ENCODE measurements at regions not wholly inside any gene's neighbourhood (a gene's known extent, or its start where the extent isn't known, plus 50 kb on each side); places are given as distances from the start of the nearest gene placed in this dataset.

DNA sequence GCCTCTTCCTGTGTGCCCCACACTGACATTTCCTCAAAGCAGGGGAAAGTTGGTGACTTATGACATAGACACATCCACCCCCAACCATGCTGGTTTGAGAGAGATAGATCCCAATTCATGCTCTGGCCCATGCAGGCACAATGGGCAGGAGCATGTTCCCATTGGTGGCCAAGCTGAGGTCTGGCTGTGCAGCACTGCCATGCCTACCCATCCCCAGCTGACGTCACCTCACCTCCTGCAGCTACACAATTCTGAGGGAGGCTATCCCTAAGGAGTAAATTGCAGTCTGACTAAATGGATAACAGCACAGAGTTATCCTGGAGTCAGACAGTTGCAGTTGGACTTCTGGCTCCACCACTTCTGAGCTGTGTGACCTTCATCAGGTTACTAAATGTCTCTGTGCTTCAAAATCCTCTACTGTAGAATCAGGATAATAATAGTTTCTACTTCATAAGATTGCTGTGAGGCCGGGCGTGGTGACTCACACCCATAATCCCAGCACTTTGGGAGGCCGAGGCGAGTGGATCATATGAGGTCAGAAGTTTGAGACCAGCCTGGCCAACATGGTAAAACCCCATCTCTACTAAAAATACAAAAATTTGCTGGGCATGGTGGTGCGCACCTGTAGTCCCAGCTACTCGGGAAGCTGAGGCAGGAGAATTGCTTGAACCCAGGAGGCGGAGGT, 323.9 kb downstream of the BCL11B start:
- DNase-seq: no peak

DNA sequence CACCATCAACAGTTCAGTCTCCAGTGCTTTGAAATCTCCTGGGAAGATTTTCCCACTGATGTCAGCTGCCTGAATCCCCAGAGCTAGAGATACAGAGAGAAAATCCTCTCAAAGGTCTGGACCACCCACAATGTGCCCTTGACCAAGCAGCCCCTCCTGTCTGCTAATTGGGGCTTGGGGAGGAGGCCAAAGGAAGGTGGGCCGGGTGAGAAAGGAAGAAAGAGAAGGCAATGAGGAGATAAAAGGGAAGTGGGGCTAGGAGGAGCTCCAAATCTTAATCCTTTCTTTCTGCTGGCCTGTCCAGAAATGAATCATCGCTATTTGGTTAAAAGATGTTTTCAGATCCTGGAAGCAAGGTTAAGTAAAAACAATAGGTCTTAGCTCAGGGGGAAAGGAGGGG, 322.9 kb downstream of the BCL11B start:
- no peak for DNase-seq

DNA sequence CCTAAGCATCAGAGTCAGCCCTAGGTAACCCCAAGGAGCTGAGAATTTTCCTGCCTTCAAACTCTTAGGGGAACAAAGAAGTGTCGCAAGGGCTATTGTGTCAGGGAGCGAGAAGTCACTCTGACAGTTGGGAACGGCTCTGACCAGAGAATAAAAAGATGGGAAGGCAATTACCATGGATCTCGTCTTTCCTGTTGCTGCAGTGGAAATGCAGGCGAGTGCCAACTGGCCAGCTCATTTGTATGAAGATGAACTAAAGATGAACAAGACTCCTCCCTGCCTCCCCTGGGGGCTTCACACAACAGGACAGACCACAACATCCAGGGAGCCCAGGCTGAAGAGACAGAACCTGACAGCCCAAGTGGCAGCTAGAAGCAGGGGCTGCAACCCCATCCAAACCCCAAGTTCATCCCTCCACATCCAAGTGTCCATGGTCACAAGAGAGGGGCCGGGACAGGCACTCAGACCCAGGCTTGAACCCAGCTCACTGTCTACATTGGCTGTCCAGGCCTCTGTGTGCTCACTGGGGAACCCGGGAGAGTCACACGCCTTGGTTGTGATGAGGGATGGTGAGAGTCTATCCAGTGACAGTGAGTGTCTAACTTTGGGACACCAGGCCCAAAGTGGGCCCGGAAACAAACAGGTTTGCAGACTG, 322.4 kb downstream of the BCL11B start:
- DNase-seq: no peak

DNA sequence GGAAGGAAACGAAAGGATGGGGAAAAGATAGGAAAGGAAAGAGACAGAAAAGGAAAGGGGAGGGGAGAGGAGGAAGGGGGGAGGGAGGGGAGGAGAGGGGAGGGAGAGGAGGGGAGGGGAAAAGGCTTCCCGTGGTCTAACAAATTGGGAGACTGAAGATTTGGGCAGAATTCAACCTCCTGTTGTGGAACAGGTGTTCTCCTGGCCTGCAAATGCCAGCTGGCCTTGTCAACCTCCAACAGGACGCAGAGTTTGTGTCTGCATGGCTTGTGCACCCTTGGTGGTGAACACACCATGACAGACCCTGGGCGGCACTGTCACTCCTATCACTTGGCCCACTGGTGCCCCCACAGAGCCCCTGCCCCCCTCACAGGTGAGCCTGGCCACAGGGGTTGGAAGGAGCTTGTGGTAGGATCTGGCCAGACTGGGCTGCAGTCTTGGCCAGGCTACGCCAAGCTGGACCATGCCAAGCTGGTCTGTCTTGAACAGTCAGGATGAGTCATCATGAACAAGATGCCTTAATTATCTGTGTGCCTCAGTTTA, 321.6 kb downstream of the BCL11B start:
- DNase-seq: no peak

DNA sequence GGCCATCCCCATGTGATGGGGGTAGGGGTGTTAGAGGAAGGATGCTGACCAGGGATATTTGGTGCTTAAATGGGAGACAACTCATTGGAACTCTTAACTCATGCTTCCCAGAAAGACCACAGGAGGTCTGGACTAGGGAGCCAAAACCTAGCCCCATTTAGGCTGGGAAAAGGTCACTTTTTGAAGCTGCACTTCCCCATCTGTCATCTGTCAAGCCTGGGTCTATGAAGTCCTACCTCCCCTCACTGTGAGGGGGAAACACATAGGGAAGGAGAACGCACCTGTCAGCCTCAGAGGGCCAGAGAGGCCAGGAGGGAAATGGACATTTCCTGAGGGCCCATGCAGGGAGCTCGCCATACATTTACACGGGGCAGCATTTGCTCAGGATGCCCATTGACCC, 321.0 kb downstream of the BCL11B start:
- DNase-seq: no peak

DNA sequence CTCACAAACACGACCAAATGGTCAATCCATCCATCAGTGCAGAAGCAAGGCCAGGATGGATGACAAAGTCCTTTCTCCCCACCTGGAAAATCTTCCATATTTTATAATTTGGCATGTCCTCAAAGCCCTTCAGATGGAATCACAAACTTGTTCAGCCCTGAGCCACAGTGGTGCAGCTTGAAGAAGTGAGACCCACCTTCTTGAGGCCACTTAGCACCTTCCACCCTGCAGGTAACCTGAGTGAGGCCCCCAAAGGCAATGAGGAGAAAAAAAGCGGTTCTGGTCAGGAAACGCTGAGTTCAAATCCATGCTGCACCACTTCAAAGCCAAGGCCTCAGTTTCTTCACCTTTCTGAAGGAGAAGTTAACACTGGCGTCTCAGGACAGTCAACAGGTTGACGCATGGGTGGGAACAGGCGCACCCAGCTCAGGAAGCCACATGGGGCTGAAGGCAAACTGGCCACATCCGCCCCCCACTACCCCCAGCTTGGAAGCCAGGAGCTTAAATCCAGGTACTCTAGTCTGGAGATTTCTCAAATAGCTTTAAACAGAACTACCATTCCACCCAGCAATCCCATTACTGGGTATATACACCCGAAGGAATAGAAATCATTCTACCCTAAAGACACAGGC, 320.4 kb downstream of the BCL11B start:
- no peak for DNase-seq

DNA sequence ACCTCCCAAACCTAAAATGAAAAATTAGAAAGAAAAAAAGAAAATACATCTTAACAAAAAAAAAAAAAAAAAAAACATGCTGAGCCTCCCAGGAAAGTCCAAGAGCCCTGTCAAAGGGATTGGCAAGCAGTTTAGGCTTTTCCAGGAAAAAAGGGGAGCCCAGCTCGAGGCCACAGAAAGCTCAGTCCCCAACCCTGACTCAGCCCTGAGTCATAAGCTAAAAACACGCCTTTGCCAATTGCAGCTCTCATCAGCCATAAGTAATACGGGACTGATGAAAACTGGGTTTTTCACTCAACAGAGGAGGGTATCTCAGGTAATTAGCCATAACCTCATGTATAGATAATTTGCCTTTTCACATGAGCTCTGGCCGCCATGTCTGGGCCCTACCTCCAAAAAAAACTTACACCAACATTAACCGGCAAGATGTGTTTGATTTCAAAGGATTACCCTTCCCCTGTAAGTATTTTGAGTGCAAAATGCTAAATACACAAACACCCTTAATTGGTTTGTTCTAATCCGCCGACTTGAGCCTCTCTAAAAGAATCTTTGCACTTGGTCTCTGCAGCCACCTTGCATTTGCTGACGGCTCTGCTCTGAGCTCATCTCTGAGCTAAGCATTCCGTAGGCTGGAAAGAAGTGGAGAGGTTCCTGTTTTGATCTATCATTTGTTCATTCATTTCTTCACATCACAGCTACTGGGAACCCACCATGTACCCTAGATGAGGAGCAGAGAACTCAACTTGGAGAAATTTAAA, 319.2 kb downstream of the BCL11B start:
- no peak for DNase-seq

DNA sequence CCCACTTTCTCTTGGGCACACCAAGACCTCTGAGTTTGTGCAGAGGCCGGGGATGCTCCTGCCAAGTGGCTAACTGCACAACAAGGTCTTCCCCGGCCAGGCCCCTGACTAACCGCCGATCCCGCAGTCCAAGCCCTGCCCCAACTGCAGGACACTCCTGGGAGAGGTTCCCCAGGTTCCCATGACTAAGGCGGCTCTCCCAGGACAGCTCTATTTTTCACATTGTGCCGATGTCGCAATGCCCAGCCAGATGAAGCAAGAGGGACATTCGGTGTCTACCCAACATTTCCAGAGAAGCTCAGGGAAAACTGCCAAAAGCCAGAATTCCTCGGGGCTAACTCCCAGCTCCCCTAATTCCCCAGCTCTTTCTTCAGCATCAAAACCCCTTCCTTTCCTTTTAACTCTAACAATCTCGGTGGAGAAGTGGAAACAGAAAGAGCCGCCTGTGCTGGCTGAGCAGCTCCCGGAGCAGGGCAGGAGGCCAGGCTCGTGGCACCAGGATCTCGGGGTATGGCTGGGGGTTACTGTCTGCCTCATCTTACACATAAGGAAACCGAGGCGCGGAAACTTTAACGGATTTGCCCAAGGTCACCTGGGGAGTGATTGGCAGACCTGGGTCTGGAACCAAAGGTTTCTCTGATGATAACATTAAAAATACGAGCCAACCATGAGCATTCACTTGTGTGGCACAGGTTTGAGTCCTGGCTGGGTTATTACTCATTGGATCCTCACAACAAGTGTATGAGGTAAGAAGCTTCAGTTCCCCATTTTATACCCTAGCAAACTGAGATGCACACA, 318.2 kb downstream of the BCL11B start:
- no peak for DNase-seq

DNA sequence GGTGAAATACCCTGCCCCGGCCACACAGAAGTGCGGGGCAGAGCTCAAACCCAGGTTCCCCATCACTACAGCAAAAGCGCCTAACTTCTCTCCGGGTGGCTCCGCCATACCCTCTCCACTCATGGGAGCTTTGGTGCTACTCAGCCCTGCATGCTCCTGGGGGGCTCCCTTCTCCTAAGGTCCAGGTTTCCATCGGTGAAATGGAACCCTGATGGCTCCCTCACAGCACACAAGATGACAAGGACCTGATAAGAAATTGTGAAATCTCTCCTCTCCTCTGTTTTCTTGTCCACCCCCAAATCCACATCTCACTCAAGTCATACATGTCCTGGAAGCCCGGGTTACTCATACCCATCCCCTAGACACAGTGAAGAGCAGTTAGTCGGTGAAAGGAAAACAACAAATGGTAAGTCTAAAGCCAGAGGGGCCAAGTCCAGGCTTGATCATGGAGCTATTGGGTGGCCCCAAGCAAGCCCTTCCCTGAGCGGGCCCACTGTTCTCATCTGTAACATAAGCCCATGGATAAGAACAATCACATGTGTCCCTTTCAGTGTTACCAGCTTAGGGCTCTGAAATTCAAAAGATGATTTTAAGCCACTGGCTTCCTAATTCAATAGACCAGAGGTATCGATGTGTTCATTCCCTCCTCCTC, 317.5 kb downstream of the BCL11B start:
- DNase-seq: no peak

DNA sequence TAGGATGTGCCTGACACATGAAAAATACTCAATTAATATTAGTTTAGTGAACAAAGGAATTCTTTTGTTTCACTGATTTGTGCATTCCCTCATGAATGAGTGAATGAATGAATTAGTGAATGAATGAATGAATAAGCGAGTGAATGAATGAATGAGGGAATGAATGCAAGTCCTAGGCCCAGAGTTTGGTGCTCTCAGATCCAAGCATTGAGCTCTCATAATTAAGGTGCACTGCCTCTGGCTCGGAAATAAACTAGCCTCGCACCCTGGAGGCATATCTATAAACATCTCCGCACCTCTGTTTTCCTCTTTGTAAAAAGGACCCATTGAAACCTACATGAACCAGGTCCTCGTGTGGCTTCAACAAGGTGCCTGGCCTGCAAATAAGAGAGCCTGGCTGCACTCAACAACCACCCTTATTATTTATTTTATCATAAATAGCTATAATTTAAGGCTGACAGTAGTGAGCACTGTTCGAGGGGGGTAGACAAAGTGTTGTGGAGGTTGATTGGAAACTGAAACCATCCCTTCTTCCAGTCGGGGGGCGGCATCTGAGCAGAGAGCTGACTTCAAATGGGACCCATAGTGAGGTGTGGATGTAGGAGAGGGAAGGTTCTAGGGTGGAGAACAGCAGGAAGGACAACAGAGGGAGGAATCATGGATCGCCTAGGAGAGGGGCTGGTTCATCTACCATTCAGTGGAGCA, 316.8 kb downstream of the BCL11B start:
- no peak for DNase-seq

DNA sequence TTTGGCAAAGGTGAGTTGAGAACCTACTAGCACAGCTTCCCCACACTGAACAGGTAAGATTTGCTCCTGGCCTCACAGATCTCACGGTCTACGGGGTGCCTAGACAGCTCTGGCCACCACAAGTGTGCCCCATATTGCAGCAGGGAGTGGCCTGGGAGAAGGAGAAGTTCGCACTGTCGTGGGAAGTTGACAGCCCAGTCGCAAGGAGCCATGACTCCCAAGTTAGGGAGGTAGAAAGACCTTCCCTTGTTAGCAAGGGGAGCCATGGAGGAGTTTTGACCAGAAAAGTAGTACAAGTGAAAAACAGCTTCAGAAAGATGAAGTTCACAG, 316.3 kb downstream of the BCL11B start:
- DNase-seq: no peak

DNA sequence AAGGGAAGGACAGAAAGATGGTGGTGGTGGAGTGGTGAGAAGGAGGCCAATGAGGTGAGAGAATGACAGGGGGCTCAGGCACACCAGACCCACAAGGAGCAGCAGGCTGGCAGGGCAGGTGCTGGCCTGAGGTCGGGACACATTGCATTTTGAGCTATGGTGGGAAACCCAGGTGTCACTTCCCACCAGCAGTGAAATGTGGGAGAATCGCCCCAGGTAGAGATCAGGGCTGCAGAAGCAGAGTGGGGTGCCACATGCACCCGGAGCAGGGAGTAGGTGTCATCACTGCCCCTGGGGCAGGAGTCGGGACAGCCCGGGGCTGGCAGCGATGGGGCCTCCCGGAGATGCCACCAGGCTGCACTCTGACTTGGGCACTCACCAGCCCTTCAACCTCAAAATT, 315.8 kb downstream of the BCL11B start:
- no peak for DNase-seq

DNA sequence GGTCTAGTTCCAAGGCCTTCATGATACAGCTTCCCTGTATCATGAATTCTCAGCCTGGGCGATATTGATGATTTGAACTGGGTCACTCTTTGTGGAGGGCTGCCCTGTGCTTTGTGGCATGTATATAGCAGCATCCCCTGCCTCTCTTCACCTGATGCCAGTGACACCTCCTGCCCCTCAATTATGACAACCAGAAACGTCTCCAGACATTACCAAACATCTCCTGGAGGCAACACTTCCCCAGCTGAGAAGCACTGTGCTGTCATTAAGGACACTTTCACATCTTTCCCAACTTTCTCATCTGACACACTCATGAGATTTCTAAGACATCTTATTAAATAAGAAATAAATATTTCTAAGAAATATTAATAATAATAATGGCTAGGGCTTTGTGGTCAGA, 315.3 kb downstream of the BCL11B start:
- DNase-seq: no peak

DNA sequence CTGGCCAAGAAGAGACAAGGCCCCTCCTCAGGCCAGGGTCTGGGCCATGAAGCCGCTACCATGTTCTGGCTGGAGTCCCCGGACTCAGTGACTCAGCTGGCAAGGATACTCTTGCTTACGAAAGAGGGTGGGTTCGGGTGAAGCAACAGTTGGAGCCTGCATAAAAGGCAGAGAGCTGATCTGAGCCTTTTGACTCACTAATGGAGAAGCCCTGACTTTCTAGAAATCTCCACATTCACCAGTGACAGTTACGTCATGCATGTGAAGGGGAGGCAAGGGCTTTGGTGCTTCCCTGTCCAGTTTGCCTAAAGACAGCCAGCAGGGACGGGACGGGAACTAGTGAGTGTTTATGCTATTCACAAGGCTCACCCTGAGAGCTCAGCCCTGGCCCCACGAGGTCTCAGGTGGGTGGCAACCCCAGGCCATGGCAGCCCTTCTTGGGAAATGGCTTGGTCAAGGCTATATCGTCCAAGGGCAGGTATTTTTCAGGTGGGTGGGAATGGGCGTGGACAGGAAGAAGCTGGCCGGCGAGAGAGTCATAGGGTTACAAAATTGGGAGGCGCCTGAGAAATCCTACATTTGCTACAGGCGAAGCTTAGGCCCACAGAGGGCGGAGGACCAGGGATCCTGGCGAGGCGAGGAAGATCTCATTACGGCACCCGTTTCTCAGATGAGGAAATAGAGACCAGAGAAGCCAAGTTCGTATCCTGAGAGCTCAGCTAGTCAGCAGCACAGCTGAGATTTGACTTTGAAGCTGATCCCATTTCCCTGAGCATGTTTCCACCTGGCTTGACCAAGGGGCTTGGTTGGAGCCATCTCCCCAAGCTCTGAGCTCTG, 314.6 kb downstream of the BCL11B start:
- DNase-seq: no peak

DNA sequence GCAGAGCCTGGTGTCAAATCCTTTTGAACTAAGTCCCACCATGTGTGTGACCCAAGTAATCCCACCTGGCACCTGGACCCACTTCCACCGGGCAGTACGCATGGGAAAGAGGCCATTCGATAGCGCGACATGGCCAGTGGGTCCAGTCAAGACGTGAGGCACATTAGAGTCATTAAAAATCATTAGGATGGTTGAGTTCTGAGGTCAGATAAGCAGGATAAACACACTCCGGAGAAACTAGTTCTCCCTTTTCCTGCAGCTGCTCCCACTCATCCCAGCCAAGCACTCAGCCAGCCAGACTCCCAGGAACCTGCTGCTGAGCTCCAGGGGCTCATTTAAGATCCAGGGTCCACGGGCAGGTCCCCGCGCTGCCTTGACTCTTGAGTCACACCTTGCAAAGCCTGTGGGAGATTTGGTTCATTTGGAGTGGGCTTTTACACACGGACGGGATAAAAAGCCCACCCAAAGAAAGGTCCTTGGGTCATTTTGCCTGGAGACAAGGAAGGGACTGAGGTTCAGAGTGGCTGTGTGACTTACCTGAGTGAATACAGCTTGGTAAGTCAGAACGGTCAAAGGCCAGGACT, 313.9 kb downstream of the BCL11B start:
- DNase-seq: no peak

DNA sequence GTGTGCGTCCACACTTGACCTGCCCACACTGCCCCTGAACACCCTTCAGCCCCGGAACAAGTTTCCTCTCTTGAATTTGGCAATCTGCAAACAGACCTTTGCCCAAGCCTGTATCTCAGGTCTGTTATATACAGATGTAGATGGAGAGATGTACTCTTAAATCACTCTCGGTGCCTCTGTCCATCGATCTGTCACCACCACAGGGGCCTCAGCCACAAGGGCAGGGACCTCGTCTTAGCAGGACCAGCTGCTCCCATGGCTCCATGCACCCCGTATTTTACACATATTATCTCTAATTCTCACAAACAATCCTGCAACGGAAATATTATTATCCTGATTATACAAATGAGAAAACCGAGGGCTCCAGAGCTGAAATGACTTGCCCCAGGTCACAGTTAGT, 313.4 kb downstream of the BCL11B start:
- no peak for DNase-seq

DNA sequence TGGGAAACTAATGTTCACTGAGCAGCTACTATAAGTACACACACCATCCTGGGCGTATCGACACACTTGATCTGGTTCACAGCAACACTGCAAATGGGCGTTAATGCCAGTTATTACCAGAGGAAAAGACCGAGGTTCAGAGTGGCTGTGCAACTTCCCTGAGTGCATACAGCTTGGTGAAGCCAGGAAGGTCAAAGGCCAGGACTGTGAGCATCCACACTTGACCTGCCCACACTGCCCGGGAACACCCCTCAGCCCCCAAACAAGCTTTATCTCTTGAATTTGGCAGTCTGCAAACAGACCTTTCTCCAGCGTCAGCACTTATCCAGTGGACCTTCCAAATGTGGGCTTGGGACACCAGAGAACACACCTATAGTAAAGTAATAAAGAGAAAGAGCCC, 312.6 kb downstream of the BCL11B start:
- no peak for DNase-seq

DNA sequence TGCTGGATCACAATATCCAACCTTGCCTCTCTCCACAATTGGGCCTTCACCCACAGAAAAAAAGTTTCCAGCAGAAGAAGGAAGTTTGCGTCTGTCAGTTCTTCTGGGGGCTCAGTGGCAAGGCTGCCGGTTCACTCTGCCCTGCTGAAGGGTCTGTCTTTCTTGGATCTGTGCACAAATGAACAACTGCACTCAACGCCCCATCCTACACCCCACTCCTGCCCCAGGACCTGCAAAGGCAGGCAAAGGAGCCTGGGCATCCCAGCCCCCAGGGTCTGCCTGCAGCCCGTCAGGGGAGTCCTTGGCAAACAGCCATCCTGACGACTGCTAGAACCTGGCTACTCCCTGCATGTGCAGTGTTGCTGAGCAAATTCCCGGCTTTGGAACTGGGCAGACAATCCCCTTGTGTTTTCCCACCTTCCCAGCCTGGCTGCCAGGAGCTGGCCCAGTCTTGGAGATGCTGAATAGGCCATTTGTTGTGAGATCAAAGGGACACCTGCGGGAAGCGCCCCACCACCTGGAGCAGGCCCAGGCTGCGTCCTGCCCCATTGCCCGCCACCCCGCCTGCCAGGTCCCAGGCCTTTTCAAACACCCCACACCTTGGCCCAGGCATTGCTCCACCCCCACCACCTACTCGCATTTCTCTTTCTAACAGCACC, 311.9 kb downstream of the BCL11B start:
- peak; percentile 41 for DNase-seq

DNA sequence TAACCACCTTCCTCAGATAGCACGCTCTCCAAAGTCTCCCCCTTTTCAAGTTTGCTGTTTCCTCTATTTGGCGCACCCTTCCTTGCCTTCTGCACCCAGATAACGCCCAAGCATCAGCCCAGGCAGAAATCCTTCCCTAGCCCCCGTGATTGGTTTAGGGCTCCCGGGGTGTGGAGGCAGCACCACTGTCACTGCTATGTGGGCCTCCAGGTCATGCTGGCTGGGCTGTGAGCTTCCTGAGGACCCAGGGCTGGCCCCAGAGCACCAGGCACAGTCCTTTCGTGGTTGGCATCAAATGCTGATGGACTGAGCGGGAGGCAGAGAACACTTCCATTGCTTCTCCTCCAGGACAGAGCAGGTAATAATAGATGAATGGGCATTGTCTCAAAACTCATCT, 311.4 kb downstream of the BCL11B start:
- no peak for DNase-seq

DNA sequence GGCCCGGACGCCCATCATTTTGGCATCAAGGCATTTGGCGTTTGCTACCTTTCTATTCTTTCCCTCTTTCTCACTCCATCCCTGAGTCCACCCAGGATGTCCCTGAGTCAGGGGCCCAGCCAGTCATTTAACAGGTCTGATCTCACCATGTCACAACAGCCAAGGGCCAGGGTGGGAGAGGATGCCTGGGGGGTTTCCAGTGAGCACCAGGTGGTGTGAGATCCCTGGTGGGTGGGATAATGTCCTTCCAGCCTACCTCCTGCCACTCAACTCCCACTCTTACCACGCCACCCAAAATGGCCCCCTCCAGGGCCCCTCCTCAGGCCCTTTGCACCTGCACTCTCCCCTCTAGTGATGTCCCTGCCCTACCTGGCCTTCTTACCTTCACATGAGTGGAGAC, 310.8 kb downstream of the BCL11B start:
- no peak for DNase-seq
